ENCODE measurements at regions not wholly inside any gene's neighbourhood (a gene's known extent, or its start where the extent isn't known, plus 50 kb on each side); places are given as distances from the start of the nearest gene placed in this dataset.

DNA sequence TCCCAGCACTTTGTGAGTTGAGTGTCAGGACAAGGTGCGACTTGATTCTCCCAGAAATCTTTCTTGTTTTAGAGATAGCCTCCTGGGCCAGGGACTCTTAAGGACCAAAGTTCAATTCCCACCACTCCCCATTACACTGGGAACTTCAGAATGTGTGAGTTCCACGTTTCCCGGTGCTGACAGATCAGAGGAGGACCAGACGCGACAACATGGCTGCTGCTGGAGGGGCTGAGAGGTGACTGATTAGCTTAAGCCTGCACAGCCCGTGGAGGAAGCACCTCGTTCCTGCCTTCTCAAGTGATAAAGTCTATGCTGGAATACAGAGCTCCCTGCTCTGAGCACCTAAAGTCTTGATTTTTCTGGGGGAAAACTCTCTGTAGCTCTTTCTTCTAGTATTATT is 175.2 kb upstream of the FERMT1 start:
- TF ChIP-seq POLR2AphosphoS5 (IDR thresholded peaks at IDR 0.05; ENCODE audit: low read depth, low read length): no peak
- no peak for TF ChIP-seq SIN3A (IDR thresholded peaks at IDR 0.05; ENCODE audit: borderline replicate concordance, insufficient read depth, low read length)

Data from PFSK-1 (cell line).